ENCODE measurements at regions not wholly inside any gene's neighbourhood (a gene's known extent, or its start where the extent isn't known, plus 50 kb on each side); places are given as distances from the start of the nearest gene placed in this dataset.

DNA sequence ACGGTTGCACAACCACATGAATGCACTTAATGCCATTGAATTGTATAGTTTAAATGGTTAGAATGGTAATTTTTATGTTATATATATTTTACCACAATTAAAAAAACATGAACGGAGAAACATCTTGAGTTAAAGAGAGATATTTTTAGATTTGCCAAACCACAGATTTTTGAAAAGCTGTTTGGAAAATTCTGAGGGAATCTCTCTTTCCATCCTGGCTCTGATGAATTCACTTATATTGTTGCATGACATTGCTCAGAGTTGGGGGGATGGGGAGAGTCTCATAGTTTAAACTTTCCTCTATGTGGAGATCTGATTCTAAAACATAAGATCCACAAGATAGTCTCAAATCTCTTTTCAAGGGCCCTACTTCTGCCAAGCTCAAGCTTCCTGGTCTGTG lies 275.0 kb upstream of the NPVF start:
- Histone ChIP-seq H3K27me3 (ENCODE audit: insufficient read depth, low read depth) (peaks cover 10% of the 10 kb centered on the region; the same call in 1 of the 2 replicates), H3K79me2 (ENCODE audit: low read depth) (no peaks in the 10 kb centered on the region), H3K9me3 (ENCODE audit: insufficient read depth, low read depth) (no peaks in the 10 kb centered on the region), H3K9me2 (ENCODE audit: insufficient read depth) (no peaks in the 10 kb centered on the region), H3K4me3 (no peak overlapping the region), H3F3A (ENCODE audit: insufficient read depth, low read depth) (no peaks in the 10 kb centered on the region), H3K27ac (no peak overlapping the region), H2AFZ (no peak overlapping the region), H3K4me2 (no peak overlapping the region), H4K20me1 (ENCODE audit: insufficient read depth) (no peaks in the 10 kb centered on the region), H3K4me1 (replicated peaks; ENCODE audit: insufficient read depth) (no peaks in the 10 kb centered on the region), H3K36me3 (ENCODE audit: low read depth) (no peaks in the 10 kb centered on the region)
- intact Hi-C loops (cut with micrococcal nuclease; ENCODE audit: unreplicated experiment) = no loop called here
- ChIA-PET POLR2A (ENCODE audit: unreplicated experiment) (no interaction called here), CTCF (no interaction called here)
- DNase-seq = no peak
- BruUV-seq (replicated peaks) = no TSS peak
- no peak for TF ChIP-seq EZH2 (IDR thresholded peaks at IDR 0.05; ENCODE audit: low read depth)
- TF ChIP-seq, protein P1, sequence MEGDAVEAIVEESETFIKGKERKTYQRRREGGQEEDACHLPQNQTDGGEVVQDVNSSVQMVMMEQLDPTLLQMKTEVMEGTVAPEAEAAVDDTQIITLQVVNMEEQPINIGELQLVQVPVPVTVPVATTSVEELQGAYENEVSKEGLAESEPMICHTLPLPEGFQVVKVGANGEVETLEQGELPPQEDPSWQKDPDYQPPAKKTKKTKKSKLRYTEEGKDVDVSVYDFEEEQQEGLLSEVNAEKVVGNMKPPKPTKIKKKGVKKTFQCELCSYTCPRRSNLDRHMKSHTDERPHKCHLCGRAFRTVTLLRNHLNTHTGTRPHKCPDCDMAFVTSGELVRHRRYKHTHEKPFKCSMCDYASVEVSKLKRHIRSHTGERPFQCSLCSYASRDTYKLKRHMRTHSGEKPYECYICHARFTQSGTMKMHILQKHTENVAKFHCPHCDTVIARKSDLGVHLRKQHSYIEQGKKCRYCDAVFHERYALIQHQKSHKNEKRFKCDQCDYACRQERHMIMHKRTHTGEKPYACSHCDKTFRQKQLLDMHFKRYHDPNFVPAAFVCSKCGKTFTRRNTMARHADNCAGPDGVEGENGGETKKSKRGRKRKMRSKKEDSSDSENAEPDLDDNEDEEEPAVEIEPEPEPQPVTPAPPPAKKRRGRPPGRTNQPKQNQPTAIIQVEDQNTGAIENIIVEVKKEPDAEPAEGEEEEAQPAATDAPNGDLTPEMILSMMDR (conservative IDR thresholded peaks at IDR 0.05) = no peak

DNA sequence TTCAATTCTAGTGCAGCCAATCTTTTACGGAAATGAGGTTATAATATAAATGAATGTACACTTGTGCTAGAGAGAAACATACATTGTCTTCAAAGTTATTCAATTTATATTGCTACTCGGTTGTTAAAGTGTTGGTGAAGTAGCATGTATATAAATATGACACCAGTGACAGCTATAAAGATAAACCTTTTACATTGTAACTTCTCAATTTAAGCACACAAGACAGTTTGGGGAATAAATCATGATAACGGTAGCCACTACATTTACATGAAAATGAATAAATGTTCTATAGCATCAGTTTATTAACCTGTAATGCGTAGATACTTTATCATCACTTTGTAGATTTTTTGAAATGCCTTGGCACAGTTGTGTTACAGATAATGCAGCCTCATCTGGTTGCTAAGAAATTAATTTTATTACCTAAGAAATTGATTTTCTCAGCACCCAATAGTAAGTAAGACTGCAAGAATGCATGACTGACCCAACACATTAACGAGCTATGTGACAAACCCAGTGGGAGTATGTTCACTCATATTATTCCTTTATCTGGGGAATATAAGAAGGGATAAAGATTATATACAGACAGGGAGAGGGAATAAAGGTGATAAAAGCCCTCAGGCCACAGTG lies 283.9 kb upstream of the NPVF start:
- ChIA-PET POLR2A (ENCODE audit: unreplicated experiment) (no interaction called here), CTCF (no interaction called here)
- H3K4me1 ChIP-seq (replicated peaks; ENCODE audit: insufficient read depth) = no peaks in the 10 kb centered on the region
- TF ChIP-seq EZH2 (IDR thresholded peaks at IDR 0.05; ENCODE audit: low read depth) = no peak
- TF ChIP-seq, protein P1 (conservative IDR thresholded peaks at IDR 0.05) = no peak
- H3K36me3 ChIP-seq (ENCODE audit: low read depth) = no peaks in the 10 kb centered on the region
- H3K9me3 ChIP-seq (ENCODE audit: insufficient read depth, low read depth) = no peaks in the 10 kb centered on the region; the same call in 1 of the 2 replicates
- H3K27ac ChIP-seq = no peak overlapping the region
- H3K4me2 ChIP-seq = no peak overlapping the region
- intact Hi-C loops (cut with micrococcal nuclease; ENCODE audit: unreplicated experiment) = no loop called here
- H3K79me2 ChIP-seq (ENCODE audit: low read depth) = no peaks in the 10 kb centered on the region
- H4K20me1 ChIP-seq (ENCODE audit: insufficient read depth) = no peaks in the 10 kb centered on the region
- no peaks in the 10 kb centered on the region for H3F3A ChIP-seq (ENCODE audit: insufficient read depth, low read depth)
- peaks cover 8% of the 10 kb centered on the region; the same call in 1 of the 2 replicates for H3K27me3 ChIP-seq (ENCODE audit: insufficient read depth, low read depth)
- 0 out of 2 replicates have a peak, but pooled peaks cover 4% of the 10 kb centered on the region for H3K9me2 ChIP-seq (ENCODE audit: insufficient read depth)
- no peak for DNase-seq
- no TSS peak for BruUV-seq (replicated peaks)
- no peak overlapping the region for H3K4me3 ChIP-seq
- H2AFZ ChIP-seq = no peak overlapping the region

DNA sequence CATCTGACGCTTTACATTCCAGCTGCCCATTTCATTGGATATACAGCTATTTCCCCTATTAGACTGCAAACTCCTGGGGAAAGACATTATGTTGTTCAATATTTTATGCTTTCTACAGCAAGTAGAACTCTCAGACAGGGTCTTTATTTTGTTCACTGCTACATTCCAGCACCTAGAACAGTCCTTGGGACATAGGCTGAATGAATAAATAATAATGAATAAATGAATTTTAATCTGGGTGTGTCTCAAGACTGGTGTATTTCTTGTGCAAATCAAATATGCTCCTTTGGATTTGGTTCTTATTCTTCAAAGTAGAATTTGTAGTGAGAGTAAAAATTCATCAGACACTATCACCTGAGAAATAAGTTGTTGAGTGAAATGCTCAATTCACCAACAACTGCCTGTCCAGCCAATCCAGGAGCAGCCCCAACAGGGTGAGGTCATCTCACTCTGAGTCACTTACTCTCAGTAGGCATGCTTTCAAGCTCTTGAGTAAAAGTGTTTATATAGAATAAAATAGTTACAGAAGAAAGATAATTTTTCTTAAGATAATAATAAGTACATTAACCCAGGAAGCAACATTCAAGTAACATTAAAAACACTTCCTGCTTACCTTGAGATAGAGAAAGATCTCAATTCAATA lies 287.5 kb upstream of the NPVF start:
- H3K36me3 ChIP-seq (ENCODE audit: low read depth) = no peaks in the 10 kb centered on the region
- no peak overlapping the region for H3K4me2 ChIP-seq
- ChIA-PET POLR2A (ENCODE audit: unreplicated experiment) (no interaction called here), CTCF (no interaction called here)
- H3K9me3 ChIP-seq (ENCODE audit: insufficient read depth, low read depth) = no peaks in the 10 kb centered on the region
- peaks cover 25% of the 10 kb centered on the region for H3K27me3 ChIP-seq (ENCODE audit: insufficient read depth, low read depth)
- TF ChIP-seq, protein P1 (conservative IDR thresholded peaks at IDR 0.05) = no peak
- TF ChIP-seq EZH2 (IDR thresholded peaks at IDR 0.05; ENCODE audit: low read depth) = no peak
- no peaks in the 10 kb centered on the region for H3K4me1 ChIP-seq (replicated peaks; ENCODE audit: insufficient read depth)
- no peak overlapping the region for H2AFZ ChIP-seq
- H3K9me2 ChIP-seq (ENCODE audit: insufficient read depth) = no peaks in the 10 kb centered on the region
- intact Hi-C loops (cut with micrococcal nuclease; ENCODE audit: unreplicated experiment) = no loop called here
- H3K79me2 ChIP-seq (ENCODE audit: low read depth) = no peaks in the 10 kb centered on the region
- H3K4me3 ChIP-seq = no peak overlapping the region
- BruUV-seq (replicated peaks) = no TSS peak
- H3K27ac ChIP-seq = no peak overlapping the region
- no peaks in the 10 kb centered on the region for H3F3A ChIP-seq (ENCODE audit: insufficient read depth, low read depth)
- no peaks in the 10 kb centered on the region for H4K20me1 ChIP-seq (ENCODE audit: insufficient read depth)
- no peak for DNase-seq
